IMR-90 (cell line): ENCODE measurements at regions not wholly inside any gene's neighbourhood (a gene's known extent, or its start where the extent isn't known, plus 50 kb on each side); places are given as distances from the start of the nearest gene placed in this dataset.

Experiments used
- ATAC-seq: fragments of 200-7000 bp; cut with Tn5 transposase; 2 replicates; pipeline ENCODE4 v1.9.1; 2020; ENCODE audit warnings: low read depth, mild to moderate bottlenecking, moderate library complexity
- BruUV-seq: library from RNA; stranded (reverse); fragments of 400-500 nt; replicated peaks from 2 replicates; lab custom pipeline; 2021; lab: Mats Ljungman, UMichigan
- CTCF ChIA-PET: fragments of 300-600 bp; formaldehyde crosslinking; extraction: SDS; loops from one replicate; lab custom pipeline; 2021; ENCODE audit warnings: antibody characterized with exemption; lab: Yijun Ruan, JAX
- POLR2A ChIA-PET: fragments of 300-600 bp; sonication (Branson Sonifier 250); formaldehyde crosslinking; loops from one replicate; lab custom pipeline; 2022; ENCODE audit warnings: antibody characterized with exemption; ENCODE audit not compliant: unreplicated experiment; lab: Charles Lee
- DNase-seq: peaks from one replicate; pipeline ENCODE4 v3.0.0; 2013
- H2AFZ ChIP-seq: replicated peaks from 2 replicates; pipeline ENCODE3; 2013; ENCODE audit warnings: low read length, mild to moderate bottlenecking; ENCODE audit not compliant: poor library complexity
- H2AK5ac ChIP-seq: 2 replicates; pipeline ENCODE4 v1.6.1; 2013; ENCODE audit warnings: low read depth, low read length, inconsistent platforms
- H2AK9ac ChIP-seq: replicated peaks from 2 replicates; pipeline ENCODE3; 2013; ENCODE audit warnings: mild to moderate bottlenecking, low read depth, low read length, moderate library complexity; ENCODE audit not compliant: poor library complexity
- H2BK120ac ChIP-seq: 2 replicates; pipeline ENCODE4 v1.6.1; 2013; ENCODE audit warnings: low read depth, low read length, inconsistent platforms
- H2BK15ac ChIP-seq: 3 replicates; pipeline ENCODE4 v1.6.1; 2013; ENCODE audit warnings: low read depth, low read length, inconsistent platforms
- H2BK20ac ChIP-seq: 2 replicates; pipeline ENCODE4 v1.6.1; 2013; ENCODE audit warnings: low read depth, mild to moderate bottlenecking, inconsistent platforms, low read length, moderate library complexity
- H2BK5ac ChIP-seq: 2 replicates; pipeline ENCODE4 v1.6.1; 2013; ENCODE audit warnings: mild to moderate bottlenecking, low read depth, low read length, inconsistent platforms; ENCODE audit not compliant: poor library complexity, severe bottlenecking
- H3K14ac ChIP-seq: replicated peaks from 2 replicates; pipeline ENCODE4 v1.6.1; 2013; ENCODE audit warnings: low read depth, low read length, inconsistent platforms
- H3K18ac ChIP-seq: 2 replicates; pipeline ENCODE4 v1.6.1; 2013; ENCODE audit warnings: low read depth, low read length, control low read depth
- H3K23ac ChIP-seq: 2 replicates; pipeline ENCODE4 v1.6.1; 2013; ENCODE audit warnings: low read depth, low read length, inconsistent platforms
- H3K27ac ChIP-seq: 2 replicates; pipeline ENCODE4 v1.5.1; 2013; ENCODE audit warnings: mild to moderate bottlenecking, control low read depth, low read length; ENCODE audit not compliant: insufficient read depth
- H3K27me3 ChIP-seq: 2 replicates; pipeline ENCODE4 v1.6.1; 2013; ENCODE audit warnings: low read length; ENCODE audit not compliant: control insufficient read depth, insufficient read depth
- H3K36me3 ChIP-seq: 2 replicates; pipeline ENCODE4 v1.6.1; 2013; ENCODE audit warnings: low read length, mixed read lengths; ENCODE audit not compliant: control insufficient read depth, insufficient read depth
- H3K4ac ChIP-seq: 2 replicates; pipeline ENCODE4 v1.6.1; 2013; ENCODE audit warnings: low read depth, low read length, inconsistent platforms
- H3K4me1 ChIP-seq: 2 replicates; pipeline ENCODE4 v1.6.1; 2013; ENCODE audit warnings: low read length, mixed read lengths; ENCODE audit not compliant: control insufficient read depth, insufficient read depth
- H3K4me2 ChIP-seq: 2 replicates; pipeline ENCODE4 v1.6.1; 2013; ENCODE audit warnings: low read depth, mild to moderate bottlenecking, control low read depth, low read length, moderate library complexity
- H3K4me3 ChIP-seq: 2 replicates; pipeline ENCODE4 v1.5.1; 2013; ENCODE audit warnings: low read depth, mild to moderate bottlenecking, control low read depth, low read length, moderate library complexity; ENCODE audit not compliant: insufficient read depth
- H3K56ac ChIP-seq: 2 replicates; pipeline ENCODE4 v1.6.1; 2013; ENCODE audit warnings: low read length, inconsistent platforms; ENCODE audit not compliant: insufficient read depth; ENCODE audit errors: extremely low read depth
- H3K79me1 ChIP-seq, 2 experiments: 2 replicates each; pipeline ENCODE4 v1.6.1; 2013; ENCODE audit warnings: low read length in 2 of 2, inconsistent platforms in 1 of 2, low read depth in 1 of 2
- H3K9ac ChIP-seq: 2 replicates; pipeline ENCODE4 v1.6.1; 2013; ENCODE audit warnings: low read depth, low read length, control low read depth
- H3K9me1 ChIP-seq: 2 replicates; pipeline ENCODE4 v1.6.1; 2013; ENCODE audit warnings: low read length, inconsistent platforms; ENCODE audit not compliant: insufficient read depth
- H3K9me3 ChIP-seq: 2 replicates; pipeline ENCODE4 v1.6.1; 2013; ENCODE audit warnings: low read length; ENCODE audit not compliant: control insufficient read depth, insufficient read depth
- H4K20me1 ChIP-seq: 2 replicates; pipeline ENCODE4 v1.6.1; 2013; ENCODE audit warnings: low read length, inconsistent platforms; ENCODE audit not compliant: insufficient read depth
- H4K5ac ChIP-seq: 2 replicates; pipeline ENCODE4 v1.6.1; 2013; ENCODE audit warnings: mild to moderate bottlenecking, low read depth, low read length, control low read depth
- H4K8ac ChIP-seq, 2 experiments: 2 replicates each; pipeline ENCODE4 v1.6.1; 2013; ENCODE audit warnings: low read depth in 2 of 2, low read length in 2 of 2, control low read depth in 1 of 2, inconsistent platforms in 1 of 2
- H4K91ac ChIP-seq: 2 replicates; pipeline ENCODE4 v1.6.1; 2013; ENCODE audit warnings: low read depth, low read length, inconsistent platforms; ENCODE audit not compliant: insufficient read depth
- BHLHE40 ChIP-seq: fragments of 150-350 bp; IDR thresholded peaks from 2 replicates; pipeline ENCODE4 v1.6.1; 2016; ENCODE audit warnings: mild to moderate bottlenecking, low read depth, low read length
- CEBPB ChIP-seq: IDR thresholded peaks from 2 replicates; pipeline ENCODE4 v1.6.1; 2012; ENCODE audit warnings: low read depth, low read length, improper control_type of control experiment
- CHD1 ChIP-seq: IDR thresholded peaks from 2 replicates; pipeline ENCODE4 v1.6.1; 2012; ENCODE audit warnings: low read depth, low read length, improper control_type of control experiment
- CTCF ChIP-seq: conservative IDR thresholded peaks from 2 replicates; pipeline ENCODE4 v1.5.1; 2012; ENCODE audit warnings: mild to moderate bottlenecking, low read depth, low read length, improper control_type of control experiment
- ELK1 ChIP-seq: fragments of 150-350 bp; IDR thresholded peaks from 2 replicates; pipeline ENCODE4 v1.6.1; 2016; ENCODE audit warnings: low read depth, mild to moderate bottlenecking, low read length, moderate library complexity, borderline replicate concordance
- FOS ChIP-seq: fragments of 150-350 bp; IDR thresholded peaks from 2 replicates; pipeline ENCODE4 v1.6.1; 2016; ENCODE audit warnings: low read depth, low read length
- MAFK ChIP-seq: IDR thresholded peaks from 2 replicates; pipeline ENCODE4 v1.6.1; 2012; ENCODE audit warnings: low read depth, low read length, improper control_type of control experiment
- MAZ ChIP-seq: IDR thresholded peaks from 2 replicates; pipeline ENCODE4 v1.6.1; 2012; ENCODE audit warnings: low read depth, mild to moderate bottlenecking, low read length, improper control_type of control experiment, moderate library complexity, borderline replicate concordance
- MXI1 ChIP-seq: IDR thresholded peaks from 2 replicates; pipeline ENCODE4 v1.6.1; 2012; ENCODE audit warnings: low read depth, mild to moderate bottlenecking, low read length, moderate library complexity, borderline replicate concordance
- NFE2L2 ChIP-seq: fragments of 150-350 bp; IDR thresholded peaks from 2 replicates; pipeline ENCODE4 v1.6.1; 2016; ENCODE audit warnings: low read depth, mild to moderate bottlenecking, low read length
- POLR2A ChIP-seq: IDR thresholded peaks from 2 replicates; pipeline ENCODE4 v1.6.1; 2012; ENCODE audit warnings: mild to moderate bottlenecking, low read depth, low read length
- RAD21 ChIP-seq: IDR thresholded peaks from 2 replicates; pipeline ENCODE4 v1.6.1; 2012; ENCODE audit warnings: low read length, improper control_type of control experiment
- RCOR1 ChIP-seq: IDR thresholded peaks from 2 replicates; pipeline ENCODE4 v1.6.1; 2012; ENCODE audit warnings: mild to moderate bottlenecking, low read length, improper control_type of control experiment; ENCODE audit not compliant: insufficient replicate concordance
- RFX5 ChIP-seq: IDR thresholded peaks from 2 replicates; pipeline ENCODE4 v1.8.0; 2012; ENCODE audit warnings: low read depth, mild to moderate bottlenecking, low read length, moderate library complexity
- SMC3 ChIP-seq: fragments of 150-350 bp; IDR thresholded peaks from 2 replicates; pipeline ENCODE4 v1.6.1; 2016; ENCODE audit warnings: low read depth, mild to moderate bottlenecking, antibody characterized with exemption, low read length, moderate library complexity
- USF2 ChIP-seq: fragments of 150-350 bp; IDR thresholded peaks from 2 replicates; pipeline ENCODE4 v1.6.1; 2017; ENCODE audit warnings: mild to moderate bottlenecking, antibody characterized with exemption, low read length, low read depth
- WGBS, 2 experiments: methylation state at CpG; one replicate each; pipeline versions ENCODE4 v1.1.5 to v1.1.7; 2013; ENCODE audit warnings: missing lambda C conversion rate in 2 of 2; ENCODE audit not compliant: insufficient read length in 1 of 2; ENCODE audit errors: extremely low coverage in 2 of 2; 5-methylcytosine and 5-hydroxymethylcytosine counted together
- dilution Hi-C: fragments of 300-500 bp; cut with HindIII; formaldehyde crosslinking; loops from one replicate; pipeline ENCODE4 v1.14.3; 2018; ENCODE audit warnings: low sequenced_read_pairs; ENCODE audit not compliant: unreplicated experiment
- in situ Hi-C: fragments of 300-500 bp; cut with MboI; formaldehyde crosslinking; loops from 3 replicates; pipeline ENCODE4 v1.14.3; 2019; ENCODE audit warnings: low sequenced_read_pairs, inconsistent platforms, mixed read lengths
- intact Hi-C: fragments of 100-400 bp; cut with micrococcal nuclease; formaldehyde crosslinking; loops from 2 replicates; pipeline ENCODE4 v1.10.0; 2022

GRCh38 chr3:106836906-106837305 lies 540.3 kb upstream of the CCDC54 start:
- Histone ChIP-seq H3K27ac (no peak overlapping the region), H4K5ac (no peak overlapping the region), H2BK120ac (no peak overlapping the region), H3K27me3 (no peaks in the 10 kb centered on the region), H4K8ac (no peak overlapping the region), H2BK5ac (no peak overlapping the region), H3K9me3 (peaks cover 4% of the 10 kb centered on the region), H3K9me1 (no peaks in the 10 kb centered on the region), H2AK5ac (no peak overlapping the region), H3K14ac (0 out of 2 replicates have a peak overlapping the region, but pooled peaks have one; percentile 5), H2BK20ac (no peak overlapping the region), H3K18ac (no peak overlapping the region), H3K4me3 (no peak overlapping the region), H2AFZ (no peak overlapping the region), H3K79me1 (no peaks in the 10 kb centered on the region), H3K9ac (no peak overlapping the region), H2BK15ac (no peak overlapping the region), H3K4ac (no peak overlapping the region), H4K91ac (no peak overlapping the region), H2AK9ac (no peak overlapping the region), H4K20me1 (no peaks in the 10 kb centered on the region), H3K4me2 (no peak overlapping the region), H3K4me1 (peaks cover 2% of the 10 kb centered on the region; the same call in 1 of the 2 replicates), H3K23ac (no peak overlapping the region), H3K36me3 (no peaks in the 10 kb centered on the region), H3K56ac (no peak overlapping the region)
- no peak for TF ChIP-seq CEBPB
- TF ChIP-seq RAD21: no peak
- TF ChIP-seq CHD1: no peak
- no peak for TF ChIP-seq POLR2A
- TF ChIP-seq SMC3: no peak
- TF ChIP-seq MXI1: no peak
- no peak for TF ChIP-seq CTCF
- no peak for TF ChIP-seq MAFK
- no peak for TF ChIP-seq RCOR1
- no peak for TF ChIP-seq FOS
- TF ChIP-seq RFX5: no peak
- no peak for TF ChIP-seq NFE2L2
- no peak for TF ChIP-seq MAZ
- no peak for TF ChIP-seq ELK1
- no peak for TF ChIP-seq USF2
- TF ChIP-seq BHLHE40: no peak
- dilution Hi-C loops (no loop called here), in situ Hi-C loops (no loop called here), intact Hi-C loops (no loop called here)
- ATAC-seq (no peak), DNase-seq (no peak)
- CTCF ChIA-PET: no interaction called here
- WGBS, 2 experiments: 100% methylated on average over 2 of the region's 5 CpGs; no CpG with 5 or more reads in 1 of the 2 experiments
- BruUV-seq: no TSS peak
- POLR2A ChIA-PET: no interaction called here
